AG09319 (cell line): ENCODE measurements at regions not wholly inside any gene's neighbourhood (a gene's known extent, or its start where the extent isn't known, plus 50 kb on each side); places are given as distances from the start of the nearest gene placed in this dataset.
"Not testable (repeated sequence)": the region's sequence is repeated elsewhere in the genome, so short reads cannot be mapped to it uniquely, and the experiment has no call there.

ENCODE experiments used
- DNase-seq: peaks from one replicate; pipeline ENCODE4 v3.0.0-alpha.2; 2010; ENCODE audit warnings: low read depth; ENCODE audit errors: extremely low read depth
- CTCF ChIP-seq: IDR thresholded peaks from 2 replicates; pipeline ENCODE4 v1.5.1; 2011; ENCODE audit warnings: low read depth, mild to moderate bottlenecking, inconsistent platforms, low read length, moderate library complexity

- no peak for TF ChIP-seq CTCF
- DNase-seq = no peak
Measured at GRCh38 chr3:104263477-104263876, 1103.2 kb upstream of the ALCAM start.

GRCh38 chr3:104266219-104266618, 1100.5 kb upstream of the ALCAM start:
- not testable (repeated sequence) for DNase-seq

- no peak for DNase-seq
- TF ChIP-seq CTCF = no peak
Measured at GRCh38 chr3:104269771-104270170, 1096.9 kb upstream of the ALCAM start.

GRCh38 chr3:104273046-104273649, 1093.6 kb upstream of the ALCAM start:
- peak; percentile 20 for DNase-seq
- TF ChIP-seq CTCF = peak; percentile 85

- no peak for TF ChIP-seq CTCF
- DNase-seq = no peak
Measured at GRCh38 chr3:104275199-104275598, 1091.5 kb upstream of the ALCAM start.

- TF ChIP-seq CTCF = no peak
- DNase-seq = no peak
Measured at GRCh38 chr3:104279617-104280016, 1087.1 kb upstream of the ALCAM start.

- no peak for DNase-seq
- TF ChIP-seq CTCF = no peak
Measured at GRCh38 chr3:104281713-104282112, 1085.0 kb upstream of the ALCAM start.

GRCh38 chr3:104286645-104287044, 1080.1 kb upstream of the ALCAM start:
- TF ChIP-seq CTCF = no peak

More at GRCh38 chr3:104286645-104287044, 1080.1 kb upstream of the ALCAM start:
- DNase-seq = no peak
